ENCODE measurements at regions not wholly inside any gene's neighbourhood (a gene's known extent, or its start where the extent isn't known, plus 50 kb on each side); places are given as distances from the start of the nearest gene placed in this dataset.

DNA sequence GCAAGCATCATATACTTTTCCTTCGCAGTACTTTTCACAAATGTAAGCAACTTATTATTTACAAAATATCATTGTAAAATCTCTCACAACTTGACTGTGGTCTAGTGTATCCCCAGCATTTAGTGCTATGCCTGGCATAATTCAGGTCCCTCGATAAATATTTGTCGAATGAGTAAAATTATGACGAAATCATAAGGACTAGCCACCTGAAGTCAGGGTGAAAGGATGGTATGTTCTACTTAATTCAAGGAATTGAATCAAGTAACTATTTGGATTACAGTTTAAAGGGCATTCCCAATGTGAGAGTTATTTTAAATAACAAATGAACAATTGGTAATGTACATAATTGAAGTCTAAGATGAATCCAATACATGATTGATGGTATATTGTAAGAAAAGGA lies 393.0 kb upstream of the SLC35B3 start:
- Histone ChIP-seq H3K27ac (ENCODE audit: insufficient read depth, low read depth, low read length) (no peak overlapping the region), H3K9ac (replicated peaks; ENCODE audit: extremely low read depth, insufficient read depth, low read length) (no peak overlapping the region), H3K9me3 (replicated peaks; ENCODE audit: control insufficient read depth, insufficient read depth, low read length) (peaks cover 2% of the 10 kb centered on the region), H3K27me3 (ENCODE audit: control insufficient read depth in 2 of 2, insufficient read depth in 2 of 2, low read length in 2 of 2) (no peaks in the 10 kb centered on the region), H3K79me2 (ENCODE audit: control insufficient read depth, insufficient read depth, low read length) (no peaks in the 10 kb centered on the region), H3K4me1 (ENCODE audit: control insufficient read depth, extremely low read depth, insufficient read depth, low read length) (no peaks in the 10 kb centered on the region), H3K4me2 (ENCODE audit: insufficient read depth, low read length) (no peak overlapping the region), H2AFZ (ENCODE audit: low read depth, low read length) (no peak overlapping the region), H4K20me1 (replicated peaks; ENCODE audit: control insufficient read depth, extremely low read depth, insufficient read depth, low read length) (no peaks in the 10 kb centered on the region), H3K9me1 (replicated peaks; ENCODE audit: control insufficient read depth, extremely low read depth, insufficient read depth, low read length) (no peaks in the 10 kb centered on the region), H3K36me3 (ENCODE audit: control insufficient read depth in 2 of 2, extremely low read depth in 1 of 2, insufficient read depth in 2 of 2, low read length in 2 of 2) (no peaks in the 10 kb centered on the region), H3K4me3 (replicated peaks in 1 of 3; ENCODE audit: insufficient read depth in 1 of 3, low read depth in 1 of 3, low read length in 3 of 3) (no peak overlapping the region)
- TF ChIP-seq, protein P1, sequence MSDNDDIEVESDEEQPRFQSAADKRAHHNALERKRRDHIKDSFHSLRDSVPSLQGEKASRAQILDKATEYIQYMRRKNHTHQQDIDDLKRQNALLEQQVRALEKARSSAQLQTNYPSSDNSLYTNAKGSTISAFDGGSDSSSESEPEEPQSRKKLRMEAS (IDR thresholded peaks at IDR 0.05; ENCODE audit: insufficient read depth, insufficient read length), result no peak
- TF ChIP-seq, protein P2, sequence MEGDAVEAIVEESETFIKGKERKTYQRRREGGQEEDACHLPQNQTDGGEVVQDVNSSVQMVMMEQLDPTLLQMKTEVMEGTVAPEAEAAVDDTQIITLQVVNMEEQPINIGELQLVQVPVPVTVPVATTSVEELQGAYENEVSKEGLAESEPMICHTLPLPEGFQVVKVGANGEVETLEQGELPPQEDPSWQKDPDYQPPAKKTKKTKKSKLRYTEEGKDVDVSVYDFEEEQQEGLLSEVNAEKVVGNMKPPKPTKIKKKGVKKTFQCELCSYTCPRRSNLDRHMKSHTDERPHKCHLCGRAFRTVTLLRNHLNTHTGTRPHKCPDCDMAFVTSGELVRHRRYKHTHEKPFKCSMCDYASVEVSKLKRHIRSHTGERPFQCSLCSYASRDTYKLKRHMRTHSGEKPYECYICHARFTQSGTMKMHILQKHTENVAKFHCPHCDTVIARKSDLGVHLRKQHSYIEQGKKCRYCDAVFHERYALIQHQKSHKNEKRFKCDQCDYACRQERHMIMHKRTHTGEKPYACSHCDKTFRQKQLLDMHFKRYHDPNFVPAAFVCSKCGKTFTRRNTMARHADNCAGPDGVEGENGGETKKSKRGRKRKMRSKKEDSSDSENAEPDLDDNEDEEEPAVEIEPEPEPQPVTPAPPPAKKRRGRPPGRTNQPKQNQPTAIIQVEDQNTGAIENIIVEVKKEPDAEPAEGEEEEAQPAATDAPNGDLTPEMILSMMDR (IDR thresholded peaks at IDR 0.05; ENCODE audit: extremely low read depth in 1 of 2, insufficient read depth in 1 of 2, low read depth in 1 of 2, low read length in 2 of 2), result no peak
- TF ChIP-seq FOS (IDR thresholded peaks at IDR 0.05; ENCODE audit: borderline replicate concordance, insufficient read depth, low read length) (no peak), GATA2 (IDR thresholded peaks at IDR 0.05; ENCODE audit: insufficient read depth, insufficient read length, low read depth, low read length) (no peak), JUN (IDR thresholded peaks at IDR 0.05; ENCODE audit: borderline replicate concordance, insufficient read depth, insufficient read length, low read depth) (no peak)
- no peak for DNase-seq (ENCODE audit: low read depth, low spot score)
- dilution Hi-C loops (cut with MboI; ENCODE audit: extremely low pct_ligation_motif_present, low sequenced_read_pairs) (no loop called here), intact Hi-C loops (cut with micrococcal nuclease) (no loop called here)
- POLR2A ChIA-PET, result no interaction called here
- no peak for FAIRE-seq
- CTCF ChIA-PET, result no interaction called here
- BruUV-seq (replicated peaks), result no TSS peak

DNA sequence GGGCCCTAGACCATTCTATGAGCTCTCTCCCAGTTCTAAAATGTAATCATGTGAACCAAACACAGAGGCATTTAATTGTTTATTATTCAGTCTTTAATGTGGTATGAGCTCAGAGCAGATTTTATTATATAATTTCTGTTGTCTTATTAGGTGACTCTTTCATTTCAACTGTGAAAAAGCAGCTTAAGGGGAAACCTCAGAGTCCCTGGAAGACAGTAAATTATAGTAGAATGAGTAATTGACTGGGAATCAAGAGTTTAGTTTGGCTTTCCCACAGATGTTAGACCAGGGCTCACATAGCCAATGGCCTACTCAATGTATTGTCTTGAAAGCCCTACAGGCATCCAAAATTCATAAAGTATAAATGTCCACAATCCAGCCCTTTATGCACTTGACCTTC lies 390.4 kb upstream of the SLC35B3 start:
- H3K79me2 ChIP-seq (ENCODE audit: control insufficient read depth, insufficient read depth, low read length), result no peaks in the 10 kb centered on the region
- H3K9ac ChIP-seq (replicated peaks; ENCODE audit: extremely low read depth, insufficient read depth, low read length), result no peak overlapping the region
- TF ChIP-seq JUN (IDR thresholded peaks at IDR 0.05; ENCODE audit: borderline replicate concordance, insufficient read depth, insufficient read length, low read depth) (no peak), POLR2A (IDR thresholded peaks at IDR 0.05; ENCODE audit: low read depth, low read length) (no peak), FOS (IDR thresholded peaks at IDR 0.05; ENCODE audit: borderline replicate concordance, insufficient read depth, low read length) (no peak), GATA2 (IDR thresholded peaks at IDR 0.05; ENCODE audit: insufficient read depth, insufficient read length, low read depth, low read length) (no peak), MYC (IDR thresholded peaks at IDR 0.05; ENCODE audit: low read depth, low read length) (no peak), EZH2 (IDR thresholded peaks at IDR 0.05; ENCODE audit: borderline replicate concordance, low read depth, low read length, severe bottlenecking) (no peak), POLR2AphosphoS5 (IDR thresholded peaks at IDR 0.05; ENCODE audit: insufficient read depth, low read depth, low read length) (no peak)
- TF ChIP-seq, protein P1 (IDR thresholded peaks at IDR 0.05; ENCODE audit: insufficient read depth, insufficient read length), result no peak
- TF ChIP-seq, protein P2 (IDR thresholded peaks at IDR 0.05; ENCODE audit: extremely low read depth in 1 of 2, insufficient read depth in 1 of 2, low read depth in 1 of 2, low read length in 2 of 2), result no peak
- no peak overlapping the region for H2AFZ ChIP-seq (ENCODE audit: low read depth, low read length)
- CTCF ChIA-PET, result no interaction called here
- dilution Hi-C loops (cut with MboI; ENCODE audit: extremely low pct_ligation_motif_present, low sequenced_read_pairs) (no loop called here), intact Hi-C loops (cut with micrococcal nuclease) (no loop called here)
- no peaks in the 10 kb centered on the region for H3K9me1 ChIP-seq (replicated peaks; ENCODE audit: control insufficient read depth, extremely low read depth, insufficient read depth, low read length)
- H3K27me3 ChIP-seq (ENCODE audit: control insufficient read depth in 2 of 2, insufficient read depth in 2 of 2, low read length in 2 of 2), result no peaks in the 10 kb centered on the region
- BruUV-seq (replicated peaks), result no TSS peak
- POLR2A ChIA-PET, result no interaction called here
- H4K20me1 ChIP-seq (replicated peaks; ENCODE audit: control insufficient read depth, extremely low read depth, insufficient read depth, low read length), result no peaks in the 10 kb centered on the region
- no peaks in the 10 kb centered on the region for H3K4me1 ChIP-seq (ENCODE audit: control insufficient read depth, extremely low read depth, insufficient read depth, low read length)
- peaks cover 2% of the 10 kb centered on the region for H3K9me3 ChIP-seq (replicated peaks; ENCODE audit: control insufficient read depth, insufficient read depth, low read length)
- no peak overlapping the region for H3K27ac ChIP-seq (ENCODE audit: insufficient read depth, low read depth, low read length)
- no peaks in the 10 kb centered on the region for H3K36me3 ChIP-seq (ENCODE audit: control insufficient read depth in 2 of 2, extremely low read depth in 1 of 2, insufficient read depth in 2 of 2, low read length in 2 of 2)
- DNase-seq (ENCODE audit: low read depth, low spot score) (no peak), FAIRE-seq (no peak)
- no peak overlapping the region for H3K4me3 ChIP-seq (replicated peaks in 1 of 3; ENCODE audit: insufficient read depth in 1 of 3, low read depth in 1 of 3, low read length in 3 of 3)
- H3K4me2 ChIP-seq (ENCODE audit: insufficient read depth, low read length), result no peak overlapping the region
